Stimulated activated memory B cell treated with anti-CD40 and anti-IgM and Interleukin-4, amounts not matched to agents 10 μg/mL and 1 μg/mL and 100 μg/mL, for 72 hours (primary cell): ENCODE measurements at regions not wholly inside any gene's neighbourhood (a gene's known extent, or its start where the extent isn't known, plus 50 kb on each side); places are given as distances from the start of the nearest gene placed in this dataset.
A peak's percentile ranks its signal among the peaks of the same experiment; 100 is the strongest.
"Not testable (repeated sequence)": the region's sequence is repeated elsewhere in the genome, so short reads cannot be mapped to it uniquely, and the experiment has no call there.

Experiments used
- ATAC-seq: fragments of 150-1000 bp; cut with Tn5 transposase; 2 replicates; pipeline ENCODE4 v1.10.0; 2021
- H3K27ac Mint-ChIP-seq: one replicate; pipeline ENCODE4 v1.8.0; 2022; ENCODE audit warnings: mild to moderate bottlenecking, mixed read lengths
- H3K27me3 Mint-ChIP-seq: one replicate; pipeline ENCODE4 v1.8.0; 2022; ENCODE audit warnings: mixed read lengths
- H3K36me3 Mint-ChIP-seq: one replicate; pipeline ENCODE4 v1.8.0; 2022; ENCODE audit warnings: mixed read lengths
- H3K4me1 Mint-ChIP-seq: one replicate; pipeline ENCODE4 v1.8.0; 2022; ENCODE audit warnings: mixed read lengths
- H3K4me3 Mint-ChIP-seq: one replicate; pipeline ENCODE4 v1.8.0; 2022; ENCODE audit warnings: mild to moderate bottlenecking, moderate library complexity, mixed read lengths
- H3K9me3 Mint-ChIP-seq: one replicate; pipeline ENCODE4 v1.8.0; 2022; ENCODE audit warnings: mixed read lengths

- ATAC-seq: no peak
These were observed 213.7 kb upstream of the GAP43 start for GRCh38 chr3:115409596-115409995.

DNA sequence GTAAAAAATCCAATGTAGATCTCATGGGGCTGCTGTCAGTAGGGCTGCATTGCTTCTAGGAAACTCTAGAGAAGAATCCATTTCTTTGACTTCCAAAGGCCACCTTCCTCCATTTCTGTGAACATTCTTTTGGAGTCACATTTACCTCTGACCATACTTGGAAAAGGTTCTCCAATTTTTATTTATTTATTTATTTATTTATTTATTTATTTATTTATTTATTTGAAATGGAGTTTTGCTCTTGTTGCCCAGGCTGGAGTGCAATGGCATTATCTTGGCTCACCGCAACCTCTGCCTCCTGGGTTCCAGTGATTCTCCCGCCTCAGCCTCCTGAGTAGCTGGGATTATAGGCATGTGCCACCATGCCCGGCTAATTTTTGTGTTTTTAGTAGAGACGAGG is 208.7 kb upstream of the GAP43 start:
- H3K27ac Mint-ChIP-seq: not testable (repeated sequence)

More at GRCh38 chr3:115409596-115409995, 213.7 kb upstream of the GAP43 start:
- Mint-ChIP-seq H3K4me1 (no peaks in the 10 kb centered on the region), H3K27ac (no peak overlapping the region), H3K27me3 (no peaks in the 10 kb centered on the region), H3K36me3 (no peaks in the 10 kb centered on the region), H3K4me3 (no peak overlapping the region), H3K9me3 (no peaks in the 10 kb centered on the region)

DNA sequence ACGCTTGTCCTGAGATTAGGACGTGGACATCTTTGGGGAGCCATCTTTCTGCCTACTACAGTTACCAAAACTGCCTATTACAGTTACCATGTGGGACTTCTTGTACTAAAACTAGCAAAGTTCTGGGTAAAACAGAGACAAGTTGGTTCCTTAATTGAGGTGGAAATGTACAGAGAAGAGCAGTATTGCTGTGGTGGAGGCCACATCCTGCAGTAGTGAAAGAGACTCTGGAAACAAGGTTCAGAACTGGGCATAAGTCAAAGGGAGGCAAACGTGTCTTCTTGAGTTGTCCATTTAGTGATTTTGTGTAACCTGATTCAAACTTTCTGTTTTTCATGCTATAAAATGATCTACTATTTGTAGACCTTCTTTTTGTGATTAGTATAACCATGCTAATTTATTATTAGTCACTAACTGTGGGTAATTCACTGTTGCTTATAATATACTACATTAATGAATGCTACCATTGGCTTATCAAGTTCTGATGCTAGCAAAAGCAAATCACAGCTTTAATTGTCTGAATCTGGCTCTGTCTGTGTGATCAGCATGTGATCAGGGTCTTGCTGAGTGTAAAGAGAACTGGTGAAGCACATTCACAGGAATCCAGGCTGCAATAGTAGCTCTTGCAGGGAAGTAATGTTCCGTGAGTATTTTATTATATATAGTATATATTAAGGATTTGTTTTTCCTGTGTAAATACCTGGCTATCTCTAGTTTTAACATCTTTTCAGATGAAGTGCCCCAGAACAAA is 207.9 kb upstream of the GAP43 start:
- no peak for ATAC-seq
- H3K36me3 Mint-ChIP-seq: no peaks in the 10 kb centered on the region
- no peak overlapping the region for H3K27ac Mint-ChIP-seq
- H3K4me3 Mint-ChIP-seq: no peak overlapping the region
- H3K27me3 Mint-ChIP-seq: no peaks in the 10 kb centered on the region
- H3K4me1 Mint-ChIP-seq: peaks cover 11% of the 10 kb centered on the region
- no peaks in the 10 kb centered on the region for H3K9me3 Mint-ChIP-seq

More for the DNA sequence above, 208.7 kb upstream of the GAP43 start:
- H3K36me3 Mint-ChIP-seq, H3K4me3 Mint-ChIP-seq, H3K9me3 Mint-ChIP-seq, ATAC-seq, H3K27me3 Mint-ChIP-seq: not testable (repeated sequence)
- H3K4me1 Mint-ChIP-seq: peaks cover 11% of the 10 kb centered on the region

GRCh38 chr3:115418583-115418982 is 204.7 kb upstream of the GAP43 start:
- Mint-ChIP-seq H3K27me3 (no peaks in the 10 kb centered on the region), H3K27ac (no peak overlapping the region), H3K4me3 (no peak overlapping the region), H3K4me1 (peaks cover 11% of the 10 kb centered on the region), H3K36me3 (no peaks in the 10 kb centered on the region), H3K9me3 (no peaks in the 10 kb centered on the region)
- ATAC-seq: no peak

DNA sequence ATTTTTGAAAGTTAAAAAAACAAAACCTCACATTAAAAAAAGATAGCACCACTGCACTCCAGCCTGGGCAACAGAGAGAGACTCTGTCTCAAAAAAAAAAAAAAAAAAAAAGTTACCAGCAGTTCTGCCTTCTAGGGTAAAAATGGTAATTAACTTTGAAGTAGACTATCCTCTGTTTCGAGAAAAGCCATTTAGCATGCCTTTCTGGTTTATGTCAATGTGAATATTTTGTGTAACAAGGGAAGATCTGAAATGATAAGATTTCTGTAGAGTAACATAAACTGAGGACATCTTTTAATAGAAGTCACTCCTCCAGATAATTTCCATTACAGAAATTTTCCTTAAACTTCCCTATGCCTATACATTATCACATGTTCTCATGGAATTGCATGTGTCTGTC is 203.2 kb upstream of the GAP43 start:
- H3K27me3 Mint-ChIP-seq: no peaks in the 10 kb centered on the region
- H3K4me3 Mint-ChIP-seq: no peak overlapping the region
- H3K9me3 Mint-ChIP-seq: no peaks in the 10 kb centered on the region
- peaks cover 11% of the 10 kb centered on the region for H3K4me1 Mint-ChIP-seq
- H3K36me3 Mint-ChIP-seq: no peaks in the 10 kb centered on the region
- no peak overlapping the region for H3K27ac Mint-ChIP-seq
- ATAC-seq: no peak

DNA sequence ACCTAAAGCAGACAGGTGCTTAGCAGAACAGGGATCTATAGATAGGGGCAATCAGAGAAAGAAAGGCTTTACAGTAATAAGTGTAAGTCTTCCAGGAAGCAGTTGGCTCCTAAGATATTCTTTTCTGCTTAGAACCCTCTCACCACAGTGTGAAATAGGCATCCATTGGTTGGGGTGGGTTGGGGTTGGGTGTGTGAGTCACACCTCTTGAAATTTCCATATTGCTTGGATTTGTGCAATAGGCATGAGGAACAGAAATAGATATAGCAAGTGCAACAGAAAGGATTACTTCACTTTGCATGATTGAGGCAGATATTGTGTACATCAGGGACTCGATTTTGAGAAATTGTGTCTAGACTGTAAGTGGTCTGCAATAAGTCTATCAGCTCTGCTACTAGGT is 200.1 kb upstream of the GAP43 start:
- H3K36me3 Mint-ChIP-seq: no peaks in the 10 kb centered on the region
- no peak overlapping the region for H3K4me3 Mint-ChIP-seq
- H3K27ac Mint-ChIP-seq: no peak overlapping the region
- peaks cover under 1% of the 10 kb centered on the region for H3K27me3 Mint-ChIP-seq
- H3K4me1 Mint-ChIP-seq: peaks cover 11% of the 10 kb centered on the region
- no peaks in the 10 kb centered on the region for H3K9me3 Mint-ChIP-seq
- ATAC-seq: no peak

DNA sequence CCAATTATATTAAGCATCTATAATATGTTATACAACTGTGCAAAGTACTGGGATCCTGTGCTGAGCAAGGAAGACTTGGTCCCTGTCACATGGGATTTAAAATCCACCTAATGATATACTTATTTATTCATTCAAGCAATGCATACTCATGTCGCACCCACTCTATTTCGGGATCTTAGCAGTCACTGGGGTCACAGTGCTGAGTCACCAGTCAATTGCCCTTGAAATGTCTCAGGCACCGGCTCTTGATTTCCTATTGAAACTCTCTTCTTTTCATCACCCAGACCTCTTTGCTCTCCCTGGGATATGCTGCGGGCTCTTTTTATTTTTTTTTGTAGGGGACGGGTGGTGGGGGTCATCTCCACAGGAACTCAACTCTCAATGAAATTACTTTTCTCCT is 194.5 kb upstream of the GAP43 start:
- ATAC-seq: no peak
- Mint-ChIP-seq H3K36me3 (no peaks in the 10 kb centered on the region), H3K27ac (no peak overlapping the region), H3K4me1 (no peaks in the 10 kb centered on the region), H3K4me3 (no peak overlapping the region), H3K9me3 (no peaks in the 10 kb centered on the region), H3K27me3 (peaks cover 12% of the 10 kb centered on the region)

DNA sequence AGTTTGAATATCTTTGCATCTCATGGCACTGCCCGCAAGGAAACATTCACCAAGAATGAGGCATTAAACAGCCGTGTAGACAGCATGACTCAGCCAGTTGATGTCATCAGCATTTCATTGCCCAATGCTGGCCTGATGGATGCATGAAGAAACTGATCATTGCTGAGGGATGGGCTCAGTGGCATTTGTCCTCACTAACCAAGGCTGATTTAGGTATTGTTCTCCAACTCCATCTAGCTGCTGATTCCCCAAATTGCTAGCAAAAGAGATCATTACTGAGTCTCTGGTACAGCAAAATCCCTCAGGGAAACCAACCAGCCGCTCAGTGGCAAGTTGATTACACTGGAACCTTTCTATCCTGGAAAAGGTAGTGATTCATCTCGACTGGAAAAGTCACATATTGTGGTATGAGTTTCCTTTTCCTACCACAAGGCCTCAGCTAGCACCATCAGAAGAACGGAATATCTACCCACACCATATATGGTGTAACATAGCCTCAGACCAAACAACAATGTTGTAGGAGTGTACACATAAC is 186.5 kb upstream of the GAP43 start:
- H3K9me3 Mint-ChIP-seq: no peaks in the 10 kb centered on the region
- H3K36me3 Mint-ChIP-seq: no peaks in the 10 kb centered on the region
- no peak overlapping the region for H3K27ac Mint-ChIP-seq
- H3K4me1 Mint-ChIP-seq: no peaks in the 10 kb centered on the region
- no peak overlapping the region for H3K4me3 Mint-ChIP-seq
- ATAC-seq: no peak
- H3K27me3 Mint-ChIP-seq: no peaks in the 10 kb centered on the region

DNA sequence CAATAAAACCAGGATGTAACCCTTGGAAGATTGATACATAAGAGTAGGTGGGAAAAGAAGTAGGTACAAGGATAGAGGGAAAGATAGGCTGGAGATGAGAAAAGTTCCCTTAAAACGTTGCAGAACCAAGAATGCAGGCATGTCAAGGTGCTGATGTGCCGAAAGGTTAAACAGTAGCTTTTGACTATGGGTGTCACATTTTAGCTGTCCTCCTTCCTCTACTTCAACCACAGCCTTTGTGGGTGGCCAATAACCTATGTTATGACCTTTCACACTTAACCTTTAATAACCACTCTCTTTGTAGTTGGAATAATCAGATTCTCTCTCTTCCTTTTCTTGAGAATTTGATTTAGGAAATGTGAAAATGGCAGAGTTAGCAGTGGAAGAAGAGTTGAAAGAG is 184.5 kb upstream of the GAP43 start:
- Mint-ChIP-seq H3K4me1 (no peaks in the 10 kb centered on the region), H3K27ac (no peak overlapping the region), H3K27me3 (no peaks in the 10 kb centered on the region), H3K36me3 (no peaks in the 10 kb centered on the region), H3K9me3 (no peaks in the 10 kb centered on the region), H3K4me3 (no peak overlapping the region)
- no peak for ATAC-seq

- Mint-ChIP-seq H3K9me3 (no peaks in the 10 kb centered on the region), H3K27me3 (no peaks in the 10 kb centered on the region), H3K4me1 (no peaks in the 10 kb centered on the region), H3K27ac (no peak overlapping the region), H3K4me3 (no peak overlapping the region), H3K36me3 (no peaks in the 10 kb centered on the region)
- no peak for ATAC-seq
These were observed 177.8 kb upstream of the GAP43 start for GRCh38 chr3:115445559-115445958.

- Mint-ChIP-seq H3K4me3 (no peak overlapping the region), H3K4me1 (no peaks in the 10 kb centered on the region), H3K27ac (no peak overlapping the region), H3K9me3 (no peaks in the 10 kb centered on the region), H3K36me3 (no peaks in the 10 kb centered on the region), H3K27me3 (no peaks in the 10 kb centered on the region)
- ATAC-seq: no peak
These were observed 174.5 kb upstream of the GAP43 start for GRCh38 chr3:115448851-115449250.

GRCh38 chr3:115450036-115450435 is 173.3 kb upstream of the GAP43 start:
- no peaks in the 10 kb centered on the region for H3K36me3 Mint-ChIP-seq
- H3K4me1 Mint-ChIP-seq: no peaks in the 10 kb centered on the region
- no peak for ATAC-seq
- no peaks in the 10 kb centered on the region for H3K9me3 Mint-ChIP-seq
- no peak overlapping the region for H3K27ac Mint-ChIP-seq
- no peaks in the 10 kb centered on the region for H3K27me3 Mint-ChIP-seq
- H3K4me3 Mint-ChIP-seq: no peak overlapping the region

DNA sequence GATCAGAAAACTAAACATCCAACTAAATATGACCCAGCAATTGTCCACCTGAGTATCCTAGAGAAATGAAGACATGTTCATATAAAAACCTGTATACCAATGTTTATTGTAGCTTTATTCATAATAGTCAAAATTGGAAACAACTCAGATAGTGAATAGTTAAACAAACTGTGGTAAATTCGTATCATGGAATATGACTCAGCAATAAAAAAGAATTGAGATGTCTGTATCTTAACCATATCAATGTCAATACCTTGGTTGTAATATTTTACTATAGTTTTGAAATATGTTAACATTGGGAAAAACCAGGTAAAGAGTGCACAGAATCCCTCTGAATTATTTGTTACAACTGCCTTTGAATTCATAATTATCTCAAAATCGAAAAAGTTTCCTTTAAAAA is 159.3 kb upstream of the GAP43 start:
- H3K4me1 Mint-ChIP-seq: no peaks in the 10 kb centered on the region
- H3K36me3 Mint-ChIP-seq: no peaks in the 10 kb centered on the region
- ATAC-seq: no peak
- peaks cover 21% of the 10 kb centered on the region for H3K27me3 Mint-ChIP-seq
- no peak overlapping the region for H3K4me3 Mint-ChIP-seq
- no peaks in the 10 kb centered on the region for H3K9me3 Mint-ChIP-seq
- H3K27ac Mint-ChIP-seq: no peak overlapping the region

- no peaks in the 10 kb centered on the region for H3K4me1 Mint-ChIP-seq
- H3K27ac Mint-ChIP-seq: no peak overlapping the region
- peaks cover 11% of the 10 kb centered on the region for H3K27me3 Mint-ChIP-seq
- no peak overlapping the region for H3K4me3 Mint-ChIP-seq
- H3K36me3 Mint-ChIP-seq: no peaks in the 10 kb centered on the region
- ATAC-seq: peak; percentile 67
- H3K9me3 Mint-ChIP-seq: no peaks in the 10 kb centered on the region
These were observed 153.7 kb upstream of the GAP43 start for GRCh38 chr3:115469649-115470048.

GRCh38 chr3:115470254-115470653 is 153.1 kb upstream of the GAP43 start:
- H3K27ac Mint-ChIP-seq: no peak overlapping the region
- H3K36me3 Mint-ChIP-seq: no peaks in the 10 kb centered on the region
- H3K4me1 Mint-ChIP-seq: no peaks in the 10 kb centered on the region
- no peaks in the 10 kb centered on the region for H3K9me3 Mint-ChIP-seq
- ATAC-seq: no peak
- peaks cover 11% of the 10 kb centered on the region for H3K27me3 Mint-ChIP-seq
- no peak overlapping the region for H3K4me3 Mint-ChIP-seq

GRCh38 chr3:115475178-115476041 is 147.9 kb upstream of the GAP43 start:
- Mint-ChIP-seq H3K36me3 (no peaks in the 10 kb centered on the region), H3K27me3 (no peaks in the 10 kb centered on the region)

More at GRCh38 chr3:115475178-115476041, 147.9 kb upstream of the GAP43 start:
- H3K27ac Mint-ChIP-seq: no peak overlapping the region
- no peak for ATAC-seq
- H3K4me3 Mint-ChIP-seq: no peak overlapping the region
- H3K9me3 Mint-ChIP-seq: no peaks in the 10 kb centered on the region
- no peaks in the 10 kb centered on the region for H3K4me1 Mint-ChIP-seq
